Activated CD4-positive, CD25-positive, alpha-beta regulatory T cell treated with anti-CD3 and anti-CD28 coated beads, Interleukin-2, amount 50 U/mL, for 72 hours (primary cell): ENCODE measurements at regions not wholly inside any gene's neighbourhood (a gene's known extent, or its start where the extent isn't known, plus 50 kb on each side); places are given as distances from the start of the nearest gene placed in this dataset.

Source experiments
- DNase-seq: peaks from one replicate; pipeline ENCODE4 v3.0.0; 2021

- DNase-seq: no peak
Measured at GRCh38 chr2:236317938-236318396, 53.8 kb upstream of the ASB18 start.

DNA sequence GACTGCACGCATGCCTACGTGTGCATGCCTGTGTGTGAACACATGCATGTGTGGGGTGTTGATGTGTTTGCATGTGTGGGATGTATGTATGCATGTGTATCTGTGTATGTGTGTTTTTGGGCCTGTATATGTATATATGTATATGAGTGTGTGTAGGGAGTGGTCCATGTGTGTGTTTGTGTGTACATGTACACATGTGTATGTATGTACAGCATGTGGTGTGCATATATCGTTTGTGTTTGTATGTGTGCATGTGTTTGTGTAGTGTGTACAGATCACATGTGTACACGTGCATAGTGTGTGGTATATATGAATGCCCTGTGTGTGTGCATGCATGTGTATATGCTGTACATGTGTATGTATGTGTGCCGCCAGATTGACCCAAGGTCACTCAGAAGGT, 54.2 kb upstream of the ASB18 start:
- DNase-seq: no peak

DNA sequence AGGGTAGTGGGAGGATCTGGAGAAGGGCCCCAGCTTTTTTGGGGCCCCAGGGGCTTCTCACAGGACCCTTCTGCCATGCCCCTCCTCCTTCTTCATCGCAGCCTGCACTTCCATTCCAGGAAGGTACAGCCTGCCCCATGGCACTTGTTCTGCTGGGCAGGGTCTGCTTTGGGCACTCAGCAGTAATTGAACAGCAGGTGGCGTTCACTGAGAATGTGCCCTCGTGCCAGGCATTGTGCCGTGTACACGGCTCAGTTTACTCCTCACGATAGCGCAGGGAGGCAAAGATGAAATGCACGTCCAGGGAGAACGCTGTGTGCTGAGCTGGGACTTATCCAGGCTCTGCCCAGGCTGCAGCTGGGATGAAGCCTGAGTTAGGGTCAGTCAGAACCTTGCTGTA, 54.8 kb upstream of the ASB18 start:
- no peak for DNase-seq

- no peak for DNase-seq
Measured at GRCh38 chr2:236321415-236321814, 57.2 kb upstream of the ASB18 start.

DNA sequence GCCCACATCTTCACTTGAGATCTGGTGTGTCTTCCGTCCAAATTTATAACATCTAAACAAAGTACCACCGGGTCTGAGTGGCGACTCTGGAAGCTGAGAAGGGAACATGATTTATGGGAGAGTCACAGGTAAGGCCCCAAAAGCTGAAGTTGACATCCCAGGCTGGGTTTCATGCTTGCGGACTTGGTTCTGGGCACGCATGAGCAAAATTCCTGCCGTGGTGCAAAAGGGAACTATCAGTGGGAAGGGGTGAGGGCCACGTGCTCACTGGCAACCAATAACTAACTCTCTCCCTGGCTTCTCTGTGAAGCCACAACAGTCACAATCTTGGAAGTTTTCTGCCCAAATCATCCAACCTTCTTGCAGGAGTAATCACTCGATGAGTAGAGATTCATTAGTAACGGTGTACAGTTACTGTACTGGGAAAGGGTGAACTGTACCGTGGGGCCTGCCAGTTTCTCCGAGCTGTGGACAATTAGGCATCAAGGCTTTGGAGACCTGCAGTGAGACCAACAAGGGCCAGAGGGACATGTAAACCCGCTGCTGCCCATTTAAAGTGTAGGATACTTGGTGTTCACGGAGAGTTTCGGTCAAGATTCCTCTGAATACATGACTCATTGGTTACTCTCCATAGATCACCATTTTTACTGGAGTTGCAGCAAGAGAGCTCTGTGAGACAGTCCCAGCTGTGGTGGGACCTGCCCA, 69.4 kb upstream of the ASB18 start:
- no peak for DNase-seq

GRCh38 chr2:236334122-236334876, 70.1 kb upstream of the ASB18 start:
- DNase-seq: no peak

- DNase-seq: no peak
Measured at GRCh38 chr2:236335696-236336574, 71.7 kb upstream of the ASB18 start.

DNA sequence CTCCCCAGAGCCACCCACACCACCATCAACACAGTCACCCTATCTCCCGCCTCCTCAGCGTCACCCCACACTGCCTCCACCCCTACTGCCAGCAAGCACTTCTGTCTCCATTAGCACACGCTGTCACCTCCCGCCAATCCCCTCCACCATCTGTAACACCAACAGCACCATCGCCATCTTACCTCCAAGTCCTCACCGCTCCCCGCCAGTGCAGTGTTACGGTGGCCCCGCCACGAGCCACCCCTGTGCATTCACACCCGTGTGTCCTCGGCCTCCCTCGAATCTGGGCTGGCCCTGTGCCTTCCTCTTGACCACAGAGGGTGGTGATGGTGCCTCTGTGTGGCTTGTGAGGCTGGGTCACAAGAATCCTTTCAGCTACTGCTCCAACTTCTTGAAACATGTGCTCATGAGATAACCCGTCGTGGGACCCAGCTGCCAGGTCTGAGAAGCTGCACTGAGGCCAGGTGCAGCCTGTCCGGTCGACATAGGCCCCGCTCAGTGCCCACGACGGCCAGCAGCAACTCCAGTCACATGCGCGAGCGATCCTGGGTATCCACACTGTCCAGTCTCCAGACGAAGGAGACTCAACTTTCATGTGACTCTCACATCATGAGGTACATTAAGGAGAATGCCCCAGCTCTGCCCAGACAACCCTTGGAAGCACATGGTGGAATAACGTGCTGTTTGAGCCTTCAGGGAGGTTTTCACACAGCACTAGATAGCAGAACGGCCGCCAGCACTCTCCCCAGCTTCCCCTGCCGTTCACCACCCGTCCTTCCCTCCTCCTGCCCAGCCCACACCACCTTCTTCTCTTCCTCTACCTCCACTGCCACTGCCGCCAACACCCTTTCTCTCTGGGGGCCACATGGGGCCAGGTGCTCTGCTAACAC, 72.6 kb upstream of the ASB18 start:
- no peak for DNase-seq

DNA sequence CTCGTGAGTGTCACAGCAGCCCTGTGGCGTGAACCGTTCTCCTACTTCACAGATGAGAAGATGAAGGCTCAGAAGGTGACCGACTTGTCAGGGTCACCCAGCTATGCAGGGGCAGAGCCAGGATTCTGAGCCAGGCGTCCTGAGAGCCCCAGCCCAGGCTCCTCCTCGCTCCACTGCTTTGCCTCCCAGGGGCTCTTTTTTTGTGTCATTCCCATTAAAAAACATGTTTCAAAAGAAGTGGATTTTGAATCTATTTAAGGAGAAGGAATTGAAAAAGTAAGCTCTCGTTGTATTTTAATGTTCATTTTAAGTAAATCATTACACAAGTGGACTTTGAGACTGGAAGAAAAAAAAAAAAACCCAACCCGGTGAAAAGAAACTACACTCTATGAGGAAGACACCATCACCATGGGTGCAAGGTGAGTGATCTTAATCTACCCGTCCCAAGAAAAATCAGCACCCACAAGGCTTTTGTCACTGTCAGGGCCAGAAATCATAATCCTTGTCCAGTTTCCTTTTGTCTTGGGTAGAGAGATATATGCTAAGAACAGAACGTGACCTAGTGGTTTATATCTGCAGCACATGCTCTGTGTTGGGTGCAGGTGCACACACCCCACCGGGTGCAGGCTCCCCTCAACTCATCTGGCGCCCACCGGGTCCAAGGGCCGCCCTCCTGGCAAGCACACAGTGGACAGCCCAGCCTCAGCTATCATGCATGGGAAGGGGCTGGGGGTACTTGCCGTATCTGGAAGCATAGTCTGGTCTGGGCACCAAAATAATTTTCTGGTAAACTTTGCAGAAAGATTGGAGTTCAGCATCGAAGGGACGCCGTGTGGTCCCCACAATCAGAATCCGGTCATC, 73.5 kb upstream of the ASB18 start:
- no peak for DNase-seq

DNA sequence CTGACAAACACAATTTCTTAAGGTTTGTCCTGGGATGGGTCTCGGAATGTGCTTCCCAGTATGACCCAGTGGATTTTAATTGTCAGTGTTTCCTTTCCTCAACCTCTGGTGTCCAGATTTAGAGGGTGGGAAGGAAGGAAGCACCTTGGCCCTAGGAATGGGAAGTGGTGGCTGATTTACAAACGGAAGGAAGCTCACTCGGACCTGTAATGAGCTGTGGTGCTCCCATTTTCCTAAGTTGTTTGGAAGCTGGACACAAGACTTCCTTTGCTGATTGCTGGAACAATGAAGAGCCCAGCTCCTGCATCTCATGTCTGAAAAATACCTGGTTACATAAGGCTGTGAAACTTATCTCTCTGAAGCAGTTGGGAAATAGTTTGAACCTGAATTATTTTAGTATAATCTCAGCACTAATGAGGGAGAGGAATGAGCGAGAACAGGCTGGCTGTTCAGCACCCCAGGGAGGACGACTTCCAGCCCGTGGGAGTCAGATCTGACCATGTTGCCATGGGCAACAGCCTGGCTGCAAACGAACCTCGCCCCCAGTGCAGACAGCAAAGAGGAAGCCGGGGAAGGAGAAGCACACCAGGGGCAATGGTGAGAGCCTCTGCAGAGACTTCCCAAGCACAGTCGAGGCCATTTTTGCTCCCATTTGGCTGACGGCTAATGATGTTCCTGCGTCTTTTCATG, 74.4 kb upstream of the ASB18 start:
- DNase-seq: no peak

- no peak for DNase-seq
Measured at GRCh38 chr2:236340251-236340650, 76.0 kb upstream of the ASB18 start.

DNA sequence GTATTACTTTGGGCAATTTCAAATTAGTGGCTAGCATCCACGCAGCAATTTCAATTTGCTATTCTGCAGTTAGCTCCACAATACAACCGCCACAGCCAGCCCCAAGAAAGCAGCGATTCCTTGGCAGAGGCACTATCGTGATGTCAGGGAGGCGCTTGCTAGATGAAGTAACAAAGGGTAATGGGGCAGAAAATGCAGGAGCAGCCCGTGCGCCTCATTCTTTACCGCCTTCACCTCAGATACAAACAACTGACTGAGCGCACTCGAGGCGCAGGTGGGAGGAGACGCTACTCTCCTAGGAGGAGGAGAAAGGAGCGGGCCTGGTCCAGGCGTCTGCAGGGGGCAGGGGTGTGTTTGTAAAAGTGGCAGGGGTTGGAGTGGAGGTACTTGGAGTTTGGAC, 76.9 kb upstream of the ASB18 start:
- no peak for DNase-seq

GRCh38 chr2:236341721-236342120, 77.5 kb upstream of the ASB18 start:
- no peak for DNase-seq

GRCh38 chr2:236342507-236342906, 78.3 kb upstream of the ASB18 start:
- no peak for DNase-seq

DNA sequence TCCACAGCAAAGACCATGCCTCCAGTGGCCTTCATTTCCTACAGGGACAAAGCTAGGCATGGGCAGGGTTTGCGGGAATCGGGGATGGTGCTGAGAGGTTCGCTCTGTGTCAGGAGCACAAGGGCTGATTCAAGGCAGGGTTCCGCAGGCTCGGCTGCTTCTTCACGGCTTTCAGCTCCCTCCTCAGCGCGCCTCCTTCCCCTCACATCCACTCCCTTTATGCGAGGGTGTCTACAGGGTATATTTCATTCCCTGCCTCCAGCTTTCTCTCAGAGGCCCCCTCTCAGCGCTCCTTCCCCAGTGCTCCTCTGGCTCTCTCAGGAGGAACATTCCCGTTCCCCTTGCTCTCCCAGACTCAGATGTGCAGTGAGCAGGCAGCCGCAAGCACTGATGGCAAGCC, 78.7 kb upstream of the ASB18 start:
- no peak for DNase-seq

DNA sequence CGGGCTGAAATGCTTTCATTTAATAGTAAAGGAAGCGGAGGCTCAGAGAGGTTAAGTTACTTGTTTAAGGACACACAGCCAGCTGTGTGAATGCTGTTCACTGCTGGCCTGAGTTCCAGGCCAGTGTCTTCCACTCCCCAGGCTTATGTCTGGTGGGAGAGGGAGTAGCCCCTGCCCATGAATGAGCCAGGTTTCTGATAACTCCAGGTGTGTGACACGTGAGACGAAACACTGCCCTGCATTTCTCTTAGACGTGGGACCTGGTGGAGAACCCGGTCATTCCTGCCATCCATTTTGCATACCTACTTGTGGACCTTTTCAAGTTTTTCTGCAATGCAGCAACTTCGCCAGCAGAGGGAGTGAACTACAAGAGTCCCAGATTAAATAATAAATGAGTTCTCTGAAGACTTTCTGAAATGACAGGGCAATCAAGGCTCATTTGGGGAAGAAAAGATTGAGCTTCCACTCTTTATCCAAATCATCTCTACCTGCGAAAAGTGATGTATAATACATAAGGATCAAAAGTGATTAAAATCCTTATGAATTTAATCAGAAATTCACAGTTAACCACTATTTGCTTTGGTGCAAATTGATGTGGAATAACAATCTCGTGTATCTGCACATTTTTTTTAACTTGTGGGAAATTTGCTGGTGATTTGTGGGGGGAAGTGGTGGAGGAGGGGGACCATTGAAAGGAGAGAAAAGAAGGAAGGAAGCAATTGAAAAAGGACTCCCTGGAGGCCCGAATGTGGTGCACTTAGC, 79.4 kb upstream of the ASB18 start:
- no peak for DNase-seq

- no peak for DNase-seq
Measured at GRCh38 chr2:236344446-236344845, 80.2 kb upstream of the ASB18 start.

DNA sequence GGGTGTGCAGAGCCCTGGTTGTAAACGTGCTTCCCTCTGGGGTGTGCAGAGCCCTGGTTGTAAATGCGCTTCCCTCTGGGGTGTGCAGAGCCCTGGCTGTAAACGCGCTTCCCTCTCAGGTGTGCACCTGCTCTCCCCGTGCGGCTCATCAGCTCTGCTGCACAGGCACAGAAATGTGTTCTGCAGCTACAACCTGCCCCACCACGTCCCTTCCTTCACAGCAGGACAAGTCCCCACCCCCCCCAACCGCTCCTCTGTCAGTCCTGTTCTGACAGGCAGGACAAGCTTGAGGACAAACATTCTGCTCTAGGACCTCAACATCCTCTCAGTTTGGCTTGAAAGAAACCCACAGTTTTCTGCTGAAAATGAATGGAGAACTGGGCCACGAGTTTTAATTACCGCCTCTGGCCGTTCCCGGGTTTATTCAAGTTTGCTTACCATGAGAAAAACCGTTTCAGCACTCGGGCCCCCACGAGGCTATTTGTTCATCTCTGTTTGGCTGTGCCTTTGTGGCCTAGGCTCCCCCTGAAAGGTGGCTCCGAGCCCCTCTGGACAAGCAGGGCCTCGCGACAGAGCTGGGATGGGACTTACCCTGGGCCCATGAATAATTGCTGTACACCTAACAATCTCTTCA, 81.0 kb upstream of the ASB18 start:
- DNase-seq: no peak

- DNase-seq: no peak
Measured at GRCh38 chr2:236346366-236346765, 82.2 kb upstream of the ASB18 start.

DNA sequence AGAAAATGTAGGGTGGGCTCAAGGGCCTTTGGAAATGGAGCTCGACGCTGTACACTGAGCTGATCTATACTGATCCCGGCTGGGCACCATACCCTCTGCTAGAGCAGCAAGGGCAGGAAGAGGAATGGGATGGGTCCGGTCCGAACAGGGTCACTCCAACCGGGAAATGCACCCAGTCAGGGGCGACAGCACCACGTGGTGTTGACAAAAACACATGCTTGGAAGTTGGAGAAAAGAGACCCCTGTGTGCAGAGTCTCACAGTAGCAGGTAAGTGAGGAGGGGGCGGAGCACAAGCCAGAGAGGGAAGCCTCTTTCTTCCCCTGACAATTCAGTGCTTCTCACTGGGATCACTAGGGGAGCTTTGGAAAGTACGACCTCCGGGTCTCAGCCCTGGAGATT, 84.1 kb upstream of the ASB18 start:
- DNase-seq: no peak
